GM23248 (cell line): ENCODE measurements at regions not wholly inside any gene's neighbourhood (a gene's known extent, or its start where the extent isn't known, plus 50 kb on each side); places are given as distances from the start of the nearest gene placed in this dataset.
"Not testable (repeated sequence)": the region's sequence is repeated elsewhere in the genome, so short reads cannot be mapped to it uniquely, and the experiment has no call there.

ENCODE experiments used
- DNase-seq: peaks from one replicate; pipeline ENCODE4 v3.0.0-alpha.2; 2015
- H2AFZ ChIP-seq: fragments of 200-600 bp; sonication (generic); 2 replicates; pipeline ENCODE4 v1.6.1; 2016; ENCODE audit warnings: antibody characterized with exemption
- H3F3A ChIP-seq: fragments of 200-600 bp; sonication (generic); 2 replicates; pipeline ENCODE4 v1.6.1; 2016; ENCODE audit warnings: mild to moderate bottlenecking, antibody characterized with exemption, mixed run types; ENCODE audit not compliant: insufficient read depth
- H3K27ac ChIP-seq: fragments of 200-600 bp; sonication (generic); 2 replicates; pipeline ENCODE4 v1.5.1; 2016; ENCODE audit warnings: mild to moderate bottlenecking
- H3K27me3 ChIP-seq: fragments of 200-600 bp; sonication (generic); replicated peaks from 2 replicates; pipeline ENCODE4 v1.6.1; 2016; ENCODE audit warnings: mild to moderate bottlenecking; ENCODE audit not compliant: insufficient read depth
- H3K36me3 ChIP-seq: fragments of 200-600 bp; sonication (generic); 2 replicates; pipeline ENCODE4 v1.6.1; 2016; ENCODE audit warnings: low read depth, mild to moderate bottlenecking
- H3K4me1 ChIP-seq: fragments of 200-600 bp; sonication (generic); 2 replicates; pipeline ENCODE4 v1.6.1; 2016; ENCODE audit warnings: mild to moderate bottlenecking; ENCODE audit not compliant: insufficient read depth
- H3K4me2 ChIP-seq: fragments of 200-600 bp; sonication (generic); one replicate; pipeline ENCODE4 v1.6.1; 2016; ENCODE audit warnings: mild to moderate bottlenecking; ENCODE audit not compliant: unreplicated experiment
- H3K4me3 ChIP-seq: fragments of 200-600 bp; sonication (generic); 2 replicates; pipeline ENCODE4 v1.5.1; 2016; ENCODE audit warnings: mild to moderate bottlenecking
- H3K79me2 ChIP-seq: fragments of 200-600 bp; sonication (generic); 2 replicates; pipeline ENCODE4 v1.6.1; 2016; ENCODE audit warnings: mild to moderate bottlenecking; ENCODE audit not compliant: insufficient read depth
- H3K9ac ChIP-seq: fragments of 200-600 bp; sonication (generic); 2 replicates; pipeline ENCODE4 v1.6.1; 2016; ENCODE audit warnings: mild to moderate bottlenecking
- H3K9me2 ChIP-seq: fragments of 200-600 bp; sonication (generic); 2 replicates; pipeline ENCODE4 v1.6.1; 2016; ENCODE audit warnings: mixed run types, mild to moderate bottlenecking, moderate library complexity; ENCODE audit not compliant: insufficient read depth
- H3K9me3 ChIP-seq: fragments of 200-600 bp; sonication (generic); one replicate; pipeline ENCODE4 v1.6.1; 2017; ENCODE audit warnings: low read depth
- H4K20me1 ChIP-seq: fragments of 200-600 bp; sonication (generic); 2 replicates; pipeline ENCODE4 v1.6.0; 2016; ENCODE audit not compliant: insufficient read depth
- EZH2 ChIP-seq: fragments of 200-600 bp; sonication (generic); IDR thresholded peaks from 2 replicates; pipeline ENCODE4 v1.6.1; 2018; ENCODE audit warnings: antibody characterized with exemption, mild to moderate bottlenecking; ENCODE audit not compliant: insufficient read depth, poor library complexity, severe bottlenecking
- EZH2phosphoT487 ChIP-seq: fragments of 200-600 bp; sonication (generic); IDR thresholded peaks from 2 replicates; pipeline ENCODE4 v1.6.1; 2018; ENCODE audit warnings: antibody characterized with exemption, moderate library complexity, mild to moderate bottlenecking, low read depth; ENCODE audit not compliant: insufficient read depth
- WGBS, 2 experiments: methylation state at CpG; one replicate each; pipeline ENCODE4 v1.1.6; 2015 to 2017; ENCODE audit warnings: low lambda C conversion rate in 2 of 2, low coverage in 1 of 2; ENCODE audit errors: missing lambda C conversion rate in 2 of 2; 5-methylcytosine and 5-hydroxymethylcytosine counted together
- in situ Hi-C: fragments of 300-500 bp; cut with MboI; formaldehyde crosslinking; loops from 2 replicates; pipeline ENCODE4 v1.15.0; 2020

DNA sequence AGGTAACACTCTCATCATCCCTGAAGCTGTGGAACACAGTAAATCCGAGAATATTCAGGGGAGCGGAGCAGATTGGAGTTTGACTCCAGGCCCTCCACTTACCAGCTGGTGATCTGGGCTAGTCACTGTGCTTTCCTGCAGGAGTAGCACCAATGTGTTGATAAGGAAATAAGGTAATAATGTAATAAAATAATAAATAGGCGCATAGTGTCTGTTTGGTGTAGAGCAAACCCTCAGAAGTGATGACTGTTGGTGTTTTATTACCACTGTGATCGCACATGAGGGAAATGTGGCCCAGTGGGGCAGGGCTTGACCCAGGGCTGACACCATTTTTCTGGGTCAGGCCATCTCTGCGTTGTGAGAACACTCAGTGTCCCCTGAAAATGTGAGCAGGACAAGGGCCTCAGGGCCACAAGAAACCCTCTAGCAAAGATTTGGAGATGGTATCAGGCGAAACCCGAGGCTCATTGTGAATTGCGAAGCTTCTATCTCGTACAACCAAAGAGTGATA lies 563.9 kb upstream of the B3GAT1 start:
- H3K36me3 ChIP-seq = no peaks in the 10 kb centered on the region
- H3K4me1 ChIP-seq = no peaks in the 10 kb centered on the region
- H3K79me2 ChIP-seq = no peaks in the 10 kb centered on the region
- no peak overlapping the region for H3K27ac ChIP-seq
- no peak for TF ChIP-seq EZH2phosphoT487
- no peak for TF ChIP-seq EZH2
- no peak overlapping the region for H2AFZ ChIP-seq
- in situ Hi-C loops = no loop called here
- no peaks in the 10 kb centered on the region for H3K9me2 ChIP-seq
- H3K4me3 ChIP-seq = no peak overlapping the region
- 20 to 28% methylated on average over 9 of the region's 9 CpGs for WGBS, 2 experiments
- DNase-seq = no peak
- no peaks in the 10 kb centered on the region for H4K20me1 ChIP-seq
- H3K4me2 ChIP-seq = no peak overlapping the region
- no peaks in the 10 kb centered on the region for H3K9me3 ChIP-seq
- no peaks in the 10 kb centered on the region for H3K27me3 ChIP-seq
- H3K9ac ChIP-seq = no peak overlapping the region
- H3F3A ChIP-seq = no peaks in the 10 kb centered on the region

DNA sequence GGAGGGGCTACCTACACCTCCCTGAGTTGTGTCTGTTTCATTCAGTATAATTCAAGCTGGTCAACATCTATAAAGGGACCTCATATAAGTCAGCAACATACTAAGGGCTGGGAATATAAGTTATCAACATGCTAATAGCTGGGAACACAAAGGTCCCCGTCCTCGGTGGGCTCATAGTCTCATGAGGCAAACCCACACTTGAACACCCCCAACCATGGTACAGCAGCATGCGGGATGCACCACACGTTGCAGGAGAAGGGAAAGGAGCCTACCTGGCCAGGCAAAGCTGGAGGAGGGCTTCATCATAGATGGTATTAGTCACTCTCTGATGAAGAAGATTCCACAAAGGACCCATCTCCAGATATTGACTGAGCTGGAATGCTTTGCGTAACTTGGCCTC lies 561.8 kb upstream of the B3GAT1 start:
- DNase-seq = no peak
- H3K9me3 ChIP-seq = no peaks in the 10 kb centered on the region
- no peak overlapping the region for H3K27ac ChIP-seq
- H3K9ac ChIP-seq = no peak overlapping the region
- no peaks in the 10 kb centered on the region for H3K4me1 ChIP-seq
- no peaks in the 10 kb centered on the region for H3K79me2 ChIP-seq
- TF ChIP-seq EZH2 (no peak), EZH2phosphoT487 (no peak)
- 62 to 64% methylated on average over 5 of the region's 5 CpGs for WGBS, 2 experiments
- no peak overlapping the region for H3K4me2 ChIP-seq
- H3K9me2 ChIP-seq = no peaks in the 10 kb centered on the region
- no peak overlapping the region for H2AFZ ChIP-seq
- H3K36me3 ChIP-seq = no peaks in the 10 kb centered on the region
- H3K27me3 ChIP-seq = no peaks in the 10 kb centered on the region
- no peaks in the 10 kb centered on the region for H4K20me1 ChIP-seq
- no peak overlapping the region for H3K4me3 ChIP-seq
- H3F3A ChIP-seq = no peaks in the 10 kb centered on the region
- in situ Hi-C loops = no loop called here

DNA sequence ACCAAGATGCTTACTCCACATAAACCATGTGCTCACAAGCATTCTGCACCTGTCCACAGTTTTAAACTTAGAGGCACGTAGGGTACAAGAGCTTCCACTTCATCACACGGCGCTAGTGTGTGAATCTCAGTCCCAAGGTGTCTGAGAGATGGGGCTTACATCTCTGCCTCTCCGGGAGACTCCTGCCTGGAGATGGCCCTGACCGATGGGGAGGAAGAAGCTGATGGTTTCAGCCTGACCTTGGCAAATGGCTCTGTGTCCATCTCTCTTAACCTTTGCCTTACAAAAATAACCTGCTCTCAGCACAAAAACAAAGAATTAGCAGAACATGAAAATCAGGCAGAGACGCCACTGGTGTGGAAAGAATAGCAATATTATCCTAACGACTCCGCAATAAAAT lies 559.3 kb upstream of the B3GAT1 start:
- in situ Hi-C loops = no loop called here
- H3K27ac ChIP-seq = no peak overlapping the region
- no peaks in the 10 kb centered on the region for H3K9me2 ChIP-seq
- H4K20me1 ChIP-seq = no peaks in the 10 kb centered on the region
- no peaks in the 10 kb centered on the region for H3K4me1 ChIP-seq
- no peaks in the 10 kb centered on the region for H3K36me3 ChIP-seq
- no peaks in the 10 kb centered on the region for H3K27me3 ChIP-seq
- WGBS, 2 experiments = 40 to 52% methylated on average over 8 of the region's 8 CpGs
- H3K9ac ChIP-seq = no peak overlapping the region
- H2AFZ ChIP-seq = no peak overlapping the region
- no peaks in the 10 kb centered on the region for H3K9me3 ChIP-seq
- H3F3A ChIP-seq = no peaks in the 10 kb centered on the region
- TF ChIP-seq EZH2 (no peak), EZH2phosphoT487 (no peak)
- no peak overlapping the region for H3K4me2 ChIP-seq
- H3K4me3 ChIP-seq = no peak overlapping the region
- H3K79me2 ChIP-seq = no peaks in the 10 kb centered on the region
- no peak for DNase-seq

DNA sequence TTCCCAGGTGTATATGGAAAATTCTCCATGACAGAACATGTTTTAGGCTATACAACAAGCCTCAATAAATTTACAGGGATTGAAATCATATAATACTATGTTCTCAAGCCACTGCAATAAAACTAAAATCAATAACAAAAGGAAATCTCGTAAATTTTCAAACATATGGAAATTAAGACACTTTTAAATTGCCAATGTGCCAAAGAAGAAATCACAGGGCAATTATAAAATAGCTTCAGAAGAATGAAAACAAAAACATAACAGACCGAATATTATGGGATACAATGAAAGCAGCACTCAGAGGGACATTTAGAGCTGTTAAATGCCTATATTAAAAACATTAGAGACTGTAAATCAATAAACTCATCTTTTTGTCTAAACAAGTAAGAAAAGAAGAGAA lies 555.7 kb upstream of the B3GAT1 start:
- DNase-seq = no peak
- in situ Hi-C loops = no loop called here
- H3F3A ChIP-seq = no peaks in the 10 kb centered on the region

DNA sequence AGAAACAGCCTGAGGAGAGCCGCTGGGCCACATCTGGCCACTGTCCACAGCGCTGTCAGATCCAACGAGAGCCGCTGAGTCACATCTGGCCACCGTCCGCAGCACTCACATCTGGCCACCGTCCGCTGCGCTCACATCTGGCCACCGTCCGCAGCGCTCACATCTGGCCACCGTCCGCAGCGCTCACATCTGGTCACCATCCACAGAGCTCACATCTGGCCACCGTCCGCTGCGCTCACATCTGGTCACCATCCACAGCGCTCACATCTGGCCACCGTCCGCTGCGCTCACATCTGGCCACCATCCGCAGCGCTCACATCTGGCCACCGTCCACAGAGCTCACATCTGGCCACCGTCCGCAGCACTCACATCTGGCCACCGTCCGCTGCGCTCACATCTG lies 549.3 kb upstream of the B3GAT1 start:
- H3K36me3 ChIP-seq, H3K4me1 ChIP-seq, H2AFZ ChIP-seq, H4K20me1 ChIP-seq, H3F3A ChIP-seq, H3K4me2 ChIP-seq, DNase-seq, H3K27me3 ChIP-seq, H3K9me3 ChIP-seq, H3K9ac ChIP-seq, in situ Hi-C loops, H3K9me2 ChIP-seq, H3K27ac ChIP-seq, H3K79me2 ChIP-seq, H3K4me3 ChIP-seq: not testable (repeated sequence)
- WGBS, 2 experiments = 82 to 83% methylated on average over 7 to 30 of the region's 30 CpGs

More for the DNA sequence above, 555.7 kb upstream of the B3GAT1 start:
- Histone ChIP-seq H3K4me1 (no peaks in the 10 kb centered on the region), H3K9me2 (no peaks in the 10 kb centered on the region), H3K79me2 (no peaks in the 10 kb centered on the region), H3K36me3 (no peaks in the 10 kb centered on the region), H2AFZ (no peak overlapping the region), H3K4me2 (no peak overlapping the region), H3K9ac (no peak overlapping the region), H3K27ac (no peak overlapping the region), H3K4me3 (no peak overlapping the region), H3K27me3 (no peaks in the 10 kb centered on the region), H4K20me1 (no peaks in the 10 kb centered on the region), H3K9me3 (no peaks in the 10 kb centered on the region)
- 14 to 19% methylated on average over 2 of the region's 2 CpGs for WGBS, 2 experiments
- TF ChIP-seq EZH2phosphoT487 (no peak), EZH2 (no peak)
